ENCODE measurements at regions not wholly inside any gene's neighbourhood (a gene's known extent, or its start where the extent isn't known, plus 50 kb on each side); places are given as distances from the start of the nearest gene placed in this dataset.

DNA sequence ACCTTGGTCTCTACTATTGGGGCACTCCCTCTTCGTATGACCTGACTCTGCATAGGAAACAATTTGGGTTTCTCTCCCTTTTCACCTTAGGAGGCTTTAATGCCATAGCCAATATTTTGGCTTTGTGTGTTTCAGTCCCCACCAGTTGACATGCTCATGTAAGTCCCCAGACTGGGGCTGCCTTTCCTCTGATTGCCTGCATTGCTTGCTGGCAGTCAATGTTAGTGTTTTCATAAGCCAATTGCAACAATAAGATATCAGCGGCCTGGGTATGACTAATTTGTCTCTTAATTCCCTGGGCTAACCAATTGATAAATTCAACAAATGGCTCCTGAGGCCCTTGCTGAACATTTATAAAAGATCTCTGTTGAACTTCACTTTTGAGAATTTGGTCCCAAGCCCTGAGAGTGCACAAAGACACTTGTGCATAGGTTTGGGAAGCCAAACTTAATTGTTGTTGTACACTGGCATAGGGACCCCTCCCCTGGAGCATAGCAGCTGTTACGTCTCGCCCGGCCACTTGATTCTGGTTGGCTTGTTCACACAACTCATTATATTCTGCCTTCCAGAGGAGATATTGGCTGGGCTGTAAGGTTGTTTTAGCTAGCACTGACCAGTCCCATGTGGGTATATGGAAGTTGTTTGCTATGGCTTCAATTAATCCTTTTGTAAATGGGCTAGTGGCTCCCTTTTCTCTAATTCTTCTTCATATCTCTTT lies 206.2 kb downstream of the PABPC4L start:
- Mint-ChIP-seq H3K4me3 (no peak overlapping the region), H3K27ac (no peak overlapping the region), H3K27me3 (no peaks in the 10 kb centered on the region), H3K36me3 (no peaks in the 10 kb centered on the region), H3K9me3 (peaks cover 5% of the 10 kb centered on the region), H3K4me1 (no peaks in the 10 kb centered on the region)
- DNase-seq = no peak
- no peak for ATAC-seq (ENCODE audit: low read depth)
- POLR2A ChIA-PET = no interaction called here

DNA sequence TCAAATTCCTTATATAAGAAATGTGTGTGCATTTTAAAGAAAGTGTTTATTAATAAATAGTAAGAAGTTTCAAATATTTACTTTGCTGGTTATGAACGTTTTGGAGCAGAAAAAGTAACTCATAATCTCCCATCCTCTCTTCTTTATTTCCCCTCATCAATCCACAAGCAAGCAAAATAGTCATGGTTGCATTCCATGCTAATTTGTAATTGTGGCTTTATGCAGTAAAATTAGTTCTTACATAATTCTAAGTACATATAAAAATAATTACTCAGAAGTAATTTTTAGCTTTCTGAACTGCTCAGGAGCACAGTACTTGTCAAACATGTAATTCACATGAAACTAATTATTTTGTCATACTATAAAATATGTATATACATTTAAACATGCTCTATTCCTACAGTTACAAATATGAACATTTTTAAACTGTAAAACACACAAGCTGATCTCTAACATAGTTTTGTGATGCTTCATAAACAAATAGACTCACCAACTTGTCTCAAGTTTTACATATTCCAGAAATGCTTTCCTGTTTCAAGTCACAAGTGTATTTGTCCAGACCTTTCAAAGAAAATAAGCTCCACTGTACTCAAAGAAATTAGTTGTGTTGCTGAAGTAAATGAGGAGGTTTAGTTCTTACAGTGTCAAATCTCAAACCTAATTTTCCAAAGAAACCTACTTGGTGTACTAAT lies 218.9 kb downstream of the PABPC4L start:
- Mint-ChIP-seq H3K27me3 (no peaks in the 10 kb centered on the region), H3K4me3 (no peak overlapping the region), H3K27ac (no peak overlapping the region), H3K4me1 (no peaks in the 10 kb centered on the region), H3K9me3 (no peaks in the 10 kb centered on the region), H3K36me3 (no peaks in the 10 kb centered on the region)
- DNase-seq = no peak
- POLR2A ChIA-PET = no interaction called here
- no peak for ATAC-seq (ENCODE audit: low read depth)

DNA sequence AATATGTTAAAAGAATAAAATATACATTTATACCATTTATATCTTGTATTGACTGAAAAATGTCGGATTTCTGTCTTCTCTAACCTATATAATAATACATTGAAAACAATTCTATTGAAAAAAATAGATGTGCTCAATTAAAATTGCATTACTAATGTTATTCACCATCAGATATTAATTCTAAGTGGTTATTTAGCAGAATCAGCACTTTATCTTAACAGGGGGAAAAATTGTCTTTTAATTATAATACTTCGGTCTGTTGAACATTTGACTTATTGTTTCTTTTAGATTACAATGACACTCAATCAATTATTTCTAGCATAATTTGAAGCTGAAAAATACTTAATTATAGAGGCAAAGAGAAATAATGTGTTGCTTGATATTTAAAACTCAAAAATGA lies 220.3 kb downstream of the PABPC4L start:
- Mint-ChIP-seq H3K27ac (no peak overlapping the region), H3K4me1 (no peaks in the 10 kb centered on the region), H3K36me3 (no peaks in the 10 kb centered on the region), H3K27me3 (no peaks in the 10 kb centered on the region), H3K9me3 (no peaks in the 10 kb centered on the region), H3K4me3 (no peak overlapping the region)
- DNase-seq (no peak), ATAC-seq (ENCODE audit: low read depth) (no peak)
- POLR2A ChIA-PET = no interaction called here

DNA sequence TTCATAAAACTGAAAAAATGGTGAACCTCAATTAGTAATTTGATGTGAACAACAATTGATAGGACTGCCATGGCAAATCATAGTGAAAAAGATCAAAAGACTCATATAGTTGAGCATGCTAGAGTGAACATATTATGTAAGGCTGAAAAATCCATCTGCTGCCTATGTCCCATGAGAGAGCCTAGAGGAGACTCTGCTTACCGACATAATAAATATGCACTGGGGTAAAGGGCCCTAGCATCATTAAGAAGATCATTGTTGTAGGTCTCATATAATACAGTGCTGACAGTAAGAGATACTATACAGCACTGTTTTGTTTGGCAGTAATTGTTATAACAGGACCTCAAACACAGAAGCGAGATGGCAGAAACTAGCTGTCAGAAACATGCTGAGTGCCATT lies 229.0 kb downstream of the PABPC4L start:
- DNase-seq (no peak), ATAC-seq (ENCODE audit: low read depth) (no peak)
- no peak overlapping the region for H3K4me3 Mint-ChIP-seq
- POLR2A ChIA-PET = no interaction called here
- no peaks in the 10 kb centered on the region for H3K4me1 Mint-ChIP-seq
- no peak overlapping the region for H3K27ac Mint-ChIP-seq
- H3K36me3 Mint-ChIP-seq = no peaks in the 10 kb centered on the region
- H3K9me3 Mint-ChIP-seq = no peaks in the 10 kb centered on the region
- H3K27me3 Mint-ChIP-seq = no peaks in the 10 kb centered on the region

DNA sequence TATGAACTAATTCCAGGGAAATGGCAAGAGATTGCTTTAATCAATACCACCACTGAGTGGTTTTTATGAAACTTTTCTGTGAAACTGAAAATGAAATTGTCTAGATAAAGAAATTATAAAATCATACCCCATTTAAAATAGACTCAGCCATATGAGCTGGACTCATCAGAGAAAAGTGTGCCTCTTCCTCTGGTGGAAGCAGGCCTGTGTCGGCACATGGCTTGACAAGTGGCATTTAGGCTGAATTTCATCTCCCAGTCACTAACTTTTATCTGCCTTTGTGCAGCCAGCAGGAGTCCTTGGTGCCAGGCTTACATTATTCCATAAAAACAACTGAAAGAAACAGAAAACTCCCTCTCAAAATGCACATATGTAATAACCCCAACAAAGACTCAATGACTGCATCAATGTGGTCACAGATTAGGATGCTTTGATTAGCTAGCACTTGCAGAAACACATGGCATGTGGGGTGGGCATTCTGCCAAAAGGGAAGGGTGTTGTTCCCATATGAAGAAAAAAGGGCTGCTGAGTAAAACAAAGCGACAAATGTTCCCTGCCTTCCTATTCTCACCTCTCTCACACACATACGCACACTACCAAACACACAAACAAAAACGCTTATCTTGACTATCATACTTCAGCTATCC lies 232.3 kb downstream of the PABPC4L start:
- Mint-ChIP-seq H3K9me3 (peaks cover 1% of the 10 kb centered on the region), H3K27me3 (no peaks in the 10 kb centered on the region), H3K27ac (no peak overlapping the region), H3K4me1 (no peaks in the 10 kb centered on the region), H3K36me3 (no peaks in the 10 kb centered on the region), H3K4me3 (no peak overlapping the region)
- POLR2A ChIA-PET = no interaction called here
- ATAC-seq (ENCODE audit: low read depth) (no peak), DNase-seq (no peak)

DNA sequence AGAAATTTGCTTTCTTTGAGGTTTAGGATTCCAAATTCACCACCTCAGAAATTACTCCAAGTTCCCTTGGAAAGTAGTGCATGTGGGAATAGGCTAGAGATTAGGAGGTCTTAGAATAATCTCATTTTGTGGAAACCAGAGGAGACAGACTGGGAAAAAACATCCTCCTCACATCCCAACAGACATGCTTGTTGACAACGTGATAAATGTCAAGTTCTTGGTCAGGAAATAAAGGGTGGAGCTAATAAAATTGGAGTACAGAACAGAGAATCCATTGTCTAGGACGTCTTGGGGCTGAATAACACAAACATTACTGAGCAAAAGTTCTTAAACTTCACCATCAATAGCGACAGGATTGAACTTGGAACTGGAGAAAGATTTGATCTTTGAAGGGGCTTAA lies 233.4 kb downstream of the PABPC4L start:
- POLR2A ChIA-PET = no interaction called here
- H3K4me3 Mint-ChIP-seq = no peak overlapping the region
- no peaks in the 10 kb centered on the region for H3K4me1 Mint-ChIP-seq

DNA sequence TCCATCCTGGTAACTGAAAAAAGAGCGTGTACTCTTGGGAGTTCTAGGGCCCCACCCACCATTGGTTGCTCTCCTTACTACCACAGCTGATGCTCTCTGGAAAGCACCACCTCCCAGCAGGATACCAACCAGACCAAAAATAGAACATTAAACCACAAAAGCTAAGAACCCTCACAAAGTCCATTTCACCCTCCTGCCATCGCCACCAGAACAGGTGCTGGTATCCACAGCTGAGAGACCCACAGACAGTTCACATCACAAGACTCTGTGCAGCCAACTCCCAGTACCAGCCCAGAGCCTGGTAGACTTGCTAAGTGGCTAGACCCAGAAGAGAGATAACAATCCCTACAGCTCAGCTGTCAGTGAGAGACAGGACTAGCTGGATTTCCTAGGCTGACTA lies 240.6 kb downstream of the PABPC4L start:
- no peaks in the 10 kb centered on the region for H3K4me1 Mint-ChIP-seq

More for the DNA sequence above, 233.4 kb downstream of the PABPC4L start:
- H3K27ac Mint-ChIP-seq = no peak overlapping the region
- H3K9me3 Mint-ChIP-seq = peaks cover 3% of the 10 kb centered on the region
- DNase-seq (no peak), ATAC-seq (ENCODE audit: low read depth) (no peak)
- no peaks in the 10 kb centered on the region for H3K36me3 Mint-ChIP-seq
- no peaks in the 10 kb centered on the region for H3K27me3 Mint-ChIP-seq

DNA sequence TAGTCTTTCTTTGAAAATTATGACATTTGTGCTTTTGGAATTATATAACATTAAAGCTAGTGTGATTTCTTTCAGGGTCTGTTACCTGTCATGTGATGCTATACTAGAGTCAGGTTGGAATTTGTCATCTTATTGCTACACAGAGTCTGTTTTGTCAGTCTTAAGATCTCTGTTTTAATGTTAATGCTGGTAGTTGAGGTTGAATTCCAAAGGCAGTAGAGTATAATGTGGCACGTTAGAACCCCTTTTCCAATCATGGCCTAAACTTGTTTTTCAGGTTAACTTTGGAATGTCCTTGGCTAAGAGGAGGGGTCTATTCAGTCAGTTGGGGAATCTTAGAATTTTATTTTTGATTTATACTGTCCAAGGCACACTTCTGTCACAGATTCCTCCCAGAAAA lies 258.5 kb downstream of the PABPC4L start:
- no peak overlapping the region for H3K4me3 Mint-ChIP-seq
- DNase-seq (no peak), ATAC-seq (ENCODE audit: low read depth) (no peak)
- H3K27ac Mint-ChIP-seq = no peak overlapping the region
- no peaks in the 10 kb centered on the region for H3K27me3 Mint-ChIP-seq
- no peaks in the 10 kb centered on the region for H3K4me1 Mint-ChIP-seq
- POLR2A ChIA-PET = no interaction called here
- H3K36me3 Mint-ChIP-seq = no peaks in the 10 kb centered on the region
- no peaks in the 10 kb centered on the region for H3K9me3 Mint-ChIP-seq

More for the DNA sequence above, 240.6 kb downstream of the PABPC4L start:
- ATAC-seq (ENCODE audit: low read depth) (no peak), DNase-seq (no peak)
- no peaks in the 10 kb centered on the region for H3K36me3 Mint-ChIP-seq
- H3K27ac Mint-ChIP-seq = no peak overlapping the region
- H3K27me3 Mint-ChIP-seq = no peaks in the 10 kb centered on the region
- H3K9me3 Mint-ChIP-seq = peaks cover 7% of the 10 kb centered on the region
- POLR2A ChIA-PET = no interaction called here
- no peak overlapping the region for H3K4me3 Mint-ChIP-seq

DNA sequence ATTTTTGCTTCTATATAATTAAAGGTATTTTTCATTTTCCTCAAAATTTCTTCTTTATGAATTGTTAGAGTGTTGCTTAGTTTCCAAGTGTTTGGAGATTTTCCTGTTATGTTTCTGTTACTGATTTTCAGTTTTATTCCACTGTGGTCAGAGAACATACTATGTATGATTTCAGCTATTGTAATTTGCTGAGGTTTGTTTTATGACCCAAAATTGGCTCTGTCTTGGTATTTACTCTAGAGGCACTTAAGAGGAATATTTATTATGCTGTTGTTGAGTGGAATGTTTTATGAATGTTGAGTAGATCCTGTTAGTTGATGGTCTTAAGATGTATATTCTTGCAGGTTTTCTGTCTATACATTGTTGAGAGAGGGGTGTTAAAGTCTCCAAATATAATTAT lies 263.5 kb downstream of the PABPC4L start:
- Mint-ChIP-seq H3K4me3 (no peak overlapping the region), H3K27ac (no peak overlapping the region), H3K4me1 (no peaks in the 10 kb centered on the region), H3K9me3 (no peaks in the 10 kb centered on the region), H3K36me3 (no peaks in the 10 kb centered on the region), H3K27me3 (no peaks in the 10 kb centered on the region)
- POLR2A ChIA-PET = no interaction called here
- ATAC-seq (ENCODE audit: low read depth) (no peak), DNase-seq (no peak)

DNA sequence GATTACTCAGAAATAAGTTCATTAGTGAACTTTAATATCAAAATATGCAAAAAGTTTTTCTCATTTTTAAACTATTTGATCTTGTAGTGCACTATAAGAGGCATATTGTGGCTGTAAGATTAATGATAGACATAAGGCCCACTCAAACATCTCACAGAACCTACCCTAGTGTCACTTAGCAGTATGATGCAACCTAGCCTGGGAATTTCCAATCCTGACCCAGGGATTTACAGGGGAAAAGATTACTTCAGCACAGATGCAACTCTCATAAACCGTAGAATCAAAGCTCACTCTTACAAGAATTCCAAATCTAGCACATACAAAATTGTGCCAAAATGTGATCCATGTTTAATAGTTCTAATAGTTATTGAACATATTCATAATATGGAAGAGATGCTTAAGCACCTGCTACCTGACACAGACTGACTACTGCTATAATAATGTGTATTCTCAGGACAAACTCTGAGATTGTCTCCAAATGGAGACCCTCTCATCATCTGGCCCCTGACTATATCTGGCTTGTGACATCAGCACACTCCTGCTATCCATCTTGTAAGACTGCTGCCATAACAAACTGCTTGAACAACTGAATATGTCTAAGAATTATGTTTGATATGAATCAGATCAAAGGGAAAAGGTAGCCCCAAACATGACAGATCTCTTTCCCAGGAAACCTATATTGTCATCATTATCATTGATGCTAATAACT lies 271.9 kb downstream of the PABPC4L start:
- no peak overlapping the region for H3K4me3 Mint-ChIP-seq
- no peaks in the 10 kb centered on the region for H3K4me1 Mint-ChIP-seq
- DNase-seq = no peak
- POLR2A ChIA-PET = no interaction called here
- no peaks in the 10 kb centered on the region for H3K9me3 Mint-ChIP-seq
- H3K27me3 Mint-ChIP-seq = no peaks in the 10 kb centered on the region
- no peaks in the 10 kb centered on the region for H3K36me3 Mint-ChIP-seq
- no peak for ATAC-seq (ENCODE audit: low read depth)
- H3K27ac Mint-ChIP-seq = no peak overlapping the region

DNA sequence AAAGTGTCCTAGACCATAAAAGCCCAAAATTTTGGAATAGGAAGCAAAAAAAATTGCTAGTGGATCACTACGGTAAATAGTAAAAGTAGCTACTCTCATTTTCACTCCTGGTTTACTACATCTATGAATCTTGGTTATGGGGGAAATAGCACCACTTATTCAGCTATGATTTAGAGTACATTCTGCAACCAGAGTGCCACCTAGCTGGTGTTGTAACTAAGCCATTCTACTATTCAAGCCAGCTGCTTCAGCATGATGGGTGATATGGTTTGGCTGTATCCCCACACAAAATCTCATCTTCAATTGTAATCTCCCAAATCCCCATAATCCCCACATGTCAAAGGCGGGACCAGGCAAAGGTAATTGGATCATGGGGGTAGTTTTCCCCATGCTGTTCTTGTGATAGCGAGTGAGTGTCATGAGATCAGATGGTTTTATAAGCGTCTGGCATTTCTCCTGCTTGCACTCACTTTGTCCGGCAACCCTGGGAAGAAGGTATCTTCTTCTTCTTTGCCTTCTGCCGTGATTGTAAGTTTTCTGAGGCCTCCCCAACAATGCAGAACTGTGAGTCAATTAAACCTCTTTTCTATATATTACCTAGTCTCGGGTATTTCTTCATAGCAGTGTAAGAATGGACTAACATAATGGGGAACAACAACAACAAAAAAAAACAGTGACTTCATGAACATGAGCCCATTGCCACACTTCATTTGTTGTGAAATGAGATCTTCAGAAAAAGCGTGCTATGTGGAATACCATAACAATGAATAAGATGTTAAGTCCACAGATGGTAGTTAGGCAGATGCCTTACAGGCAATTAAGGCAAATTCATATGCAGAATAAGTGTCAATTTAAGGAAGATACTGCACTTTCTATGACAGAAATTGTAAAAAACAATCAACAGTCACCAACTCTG lies 280.1 kb downstream of the PABPC4L start:
- no peaks in the 10 kb centered on the region for H3K27me3 Mint-ChIP-seq
- POLR2A ChIA-PET = no interaction called here

DNA sequence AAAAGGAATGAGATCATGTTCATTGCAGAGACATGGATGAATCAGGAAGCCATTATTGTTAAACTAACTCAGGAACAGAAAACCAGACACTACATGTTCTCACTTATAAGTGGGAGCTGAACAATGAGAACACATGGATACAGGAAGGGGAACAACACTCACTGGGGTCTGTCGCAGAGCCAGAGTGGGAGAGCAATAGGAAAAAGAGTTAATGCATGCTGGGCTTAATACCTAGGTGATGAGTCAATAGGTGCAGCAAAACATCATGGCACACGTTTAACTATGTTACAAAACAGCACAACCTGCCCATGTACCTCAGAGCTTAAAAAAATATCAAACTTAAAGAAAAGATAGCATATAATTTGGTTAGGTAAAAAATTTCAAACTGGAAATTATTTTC lies 281.4 kb downstream of the PABPC4L start:
- DNase-seq = no peak
- no peak overlapping the region for H3K27ac Mint-ChIP-seq
- H3K4me3 Mint-ChIP-seq = no peak overlapping the region
- no peaks in the 10 kb centered on the region for H3K36me3 Mint-ChIP-seq
- ATAC-seq (ENCODE audit: low read depth) = no peak
- POLR2A ChIA-PET = no interaction called here
- peaks cover 5% of the 10 kb centered on the region for H3K9me3 Mint-ChIP-seq
- H3K4me1 Mint-ChIP-seq = no peaks in the 10 kb centered on the region
- no peaks in the 10 kb centered on the region for H3K27me3 Mint-ChIP-seq

More for the DNA sequence above, 280.1 kb downstream of the PABPC4L start:
- Mint-ChIP-seq H3K4me1 (no peaks in the 10 kb centered on the region), H3K36me3 (no peaks in the 10 kb centered on the region), H3K27ac (no peak overlapping the region), H3K4me3 (no peak overlapping the region), H3K9me3 (peaks cover 5% of the 10 kb centered on the region)
- ATAC-seq (ENCODE audit: low read depth) = no peak
- no peak for DNase-seq

DNA sequence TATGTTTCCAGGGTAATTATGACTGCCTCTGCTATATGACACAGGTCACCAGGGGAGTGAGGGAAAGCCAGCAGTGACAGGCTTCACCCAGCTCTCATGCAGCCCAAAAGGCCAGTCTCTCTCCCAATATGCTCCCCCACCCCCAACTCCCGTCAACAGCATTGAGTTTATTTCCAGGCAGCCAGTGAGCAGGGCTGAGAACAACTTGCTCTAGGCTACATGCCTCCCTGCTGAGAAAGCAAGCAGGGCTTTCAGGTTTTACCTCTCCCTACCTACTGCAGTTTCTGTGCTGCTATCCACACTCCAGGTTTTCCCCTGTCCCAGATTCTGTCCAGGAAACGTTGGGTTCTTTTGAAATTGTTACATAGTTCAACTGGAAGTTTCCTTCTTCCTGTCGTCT lies 291.4 kb downstream of the PABPC4L start:
- Mint-ChIP-seq H3K4me1 (no peaks in the 10 kb centered on the region), H3K27me3 (no peaks in the 10 kb centered on the region), H3K4me3 (no peak overlapping the region), H3K36me3 (no peaks in the 10 kb centered on the region), H3K9me3 (peaks cover 7% of the 10 kb centered on the region), H3K27ac (no peak overlapping the region)
- ATAC-seq (ENCODE audit: low read depth) (no peak), DNase-seq (no peak)
- POLR2A ChIA-PET = no interaction called here

Data from activated naive CD8-positive, alpha-beta T cell treated with anti-CD3 and anti-CD28 coated beads, Interleukin-2, amount 10 ng/mL, durations not matched to agents 7 days and 5 days (primary cell).